CD14-positive monocyte (primary cell): ENCODE measurements at regions not wholly inside any gene's neighbourhood (a gene's known extent, or its start where the extent isn't known, plus 50 kb on each side); places are given as distances from the start of the nearest gene placed in this dataset.

Experiments
- DNase-seq, 3 donors: peaks; one replicate each; pipeline ENCODE4 v3.0.0-alpha.2; 2011 to 2022
- H2AFZ ChIP-seq: 2 replicates; pipeline ENCODE4 v1.6.0; 2012; ENCODE audit warnings: mild to moderate bottlenecking, low read depth, low read length, inconsistent platforms; ENCODE audit not compliant: insufficient read depth, poor library complexity, severe bottlenecking
- H3K27ac ChIP-seq, 2 donors: 1 replicate in 1 of 2; 2 replicates in 1 of 2; pipeline ENCODE4 v1.5.1; 2012 to 2013; ENCODE audit warnings: low read length in 2 of 2, control low read depth in 1 of 2, inconsistent platforms in 1 of 2, low read depth in 1 of 2, mild to moderate bottlenecking in 1 of 2
- H3K27me3 ChIP-seq, 2 donors: one replicate each; pipeline versions ENCODE4 v1.6.0 to v1.6.1; 2011 to 2013; ENCODE audit warnings: low read length in 2 of 2; ENCODE audit not compliant: control insufficient read depth in 2 of 2, insufficient read depth in 2 of 2
- H3K36me3 ChIP-seq, 2 donors: replicated peaks in 1 of 2; 1 replicate in 1 of 2; 2 replicates in 1 of 2; pipeline versions ENCODE4 v1.5.1 to v1.6.1; 2012 to 2013; ENCODE audit warnings: low read length in 2 of 2, control low read depth in 1 of 2, inconsistent platforms in 1 of 2, mild to moderate bottlenecking in 1 of 2; ENCODE audit not compliant: insufficient read depth in 2 of 2, control insufficient read depth in 1 of 2
- H3K4me1 ChIP-seq, 2 donors: 1 replicate in 1 of 2; 2 replicates in 1 of 2; pipeline versions ENCODE4 v1.5.1 to v1.6.1; 2012 to 2013; ENCODE audit warnings: low read length in 2 of 2, control low read depth in 1 of 2, inconsistent platforms in 1 of 2, mild to moderate bottlenecking in 1 of 2, moderate library complexity in 1 of 2; ENCODE audit not compliant: insufficient read depth in 2 of 2, control insufficient read depth in 1 of 2
- H3K4me2 ChIP-seq: replicated peaks from 2 replicates; pipeline ENCODE3; 2012; ENCODE audit warnings: low read length, moderate library complexity, mild to moderate bottlenecking; ENCODE audit not compliant: poor library complexity, severe bottlenecking; ENCODE audit errors: extremely low read depth
- H3K4me3 ChIP-seq, 3 experiments: fragments of 200-600 bp in 1 of 3; sonication (generic) in 1 of 3; replicated peaks in 1 of 3; 1 replicate in 2 of 3; 2 replicates in 1 of 3; pipeline ENCODE4 v1.5.1; 2011 to 2013; ENCODE audit warnings: low read length in 3 of 3, mild to moderate bottlenecking in 3 of 3, control low read depth in 2 of 3, low read depth in 2 of 3, inconsistent platforms in 1 of 3, moderate library complexity in 1 of 3
- H3K79me2 ChIP-seq: 2 replicates; pipeline ENCODE4 v1.6.0; 2012; ENCODE audit warnings: mild to moderate bottlenecking, control low read depth, inconsistent platforms, low read length, moderate library complexity; ENCODE audit not compliant: insufficient read depth
- H3K9ac ChIP-seq: 2 replicates; pipeline ENCODE4 v1.6.0; 2017; ENCODE audit warnings: low read length, mild to moderate bottlenecking; ENCODE audit not compliant: insufficient read depth, poor library complexity, severe bottlenecking
- H3K9me3 ChIP-seq, 2 donors: replicated peaks in 1 of 2; 1 replicate in 1 of 2; 2 replicates in 1 of 2; pipeline versions ENCODE4 v1.5.1 to v1.6.1; 2012 to 2013; ENCODE audit warnings: low read length in 2 of 2, control low read depth in 1 of 2; ENCODE audit not compliant: control insufficient read depth in 1 of 2, insufficient read depth in 1 of 2
- H4K20me1 ChIP-seq: 2 replicates; pipeline ENCODE4 v1.6.0; 2012; ENCODE audit warnings: mild to moderate bottlenecking, low read length, control low read depth, moderate library complexity; ENCODE audit not compliant: insufficient read depth
- H3K27ac Mint-ChIP-seq, 7 donors: one replicate each; pipeline ENCODE4 v1.8.0; 2020; ENCODE audit warnings: mild to moderate bottlenecking in 7 of 7, mixed read lengths in 7 of 7, moderate library complexity in 6 of 7, inconsistent platforms in 2 of 7
- H3K27me3 Mint-ChIP-seq, 3 donors: one replicate each; pipeline ENCODE4 v1.8.0; 2021 to 2022; ENCODE audit warnings: low read depth in 3 of 3, mild to moderate bottlenecking in 3 of 3, mixed read lengths in 3 of 3, moderate library complexity in 3 of 3, inconsistent platforms in 1 of 3
- H3K36me3 Mint-ChIP-seq, 2 donors: one replicate each; pipeline ENCODE4 v1.8.0; 2020; ENCODE audit warnings: mixed read lengths in 2 of 2, inconsistent platforms in 1 of 2, mild to moderate bottlenecking in 1 of 2
- H3K4me1 Mint-ChIP-seq: one replicate; pipeline ENCODE4 v1.8.0; 2020; ENCODE audit warnings: mild to moderate bottlenecking, mixed read lengths
- H3K4me3 Mint-ChIP-seq, 2 donors: one replicate each; pipeline ENCODE4 v1.8.0; 2020; ENCODE audit warnings: mild to moderate bottlenecking in 2 of 2, mixed read lengths in 2 of 2, moderate library complexity in 1 of 2
- H3K9me3 Mint-ChIP-seq, 7 donors: one replicate each; pipeline ENCODE4 v1.8.0; 2020 to 2022; ENCODE audit warnings: mixed read lengths in 7 of 7, mild to moderate bottlenecking in 6 of 7, moderate library complexity in 6 of 7, inconsistent platforms in 2 of 7
- CTCF ChIP-seq: fragments of 200-600 bp; IDR thresholded peaks from one replicate; pipeline ENCODE4 v1.8.0; 2022; ENCODE audit warnings: antibody characterized with exemption, mild to moderate bottlenecking
- whole genome bisulfite sequencing: methylation state at CpG from one replicate; pipeline ENCODE4 v1.1.5; 2013; ENCODE audit warnings: missing lambda C conversion rate; ENCODE audit not compliant: insufficient coverage; 5-methylcytosine and 5-hydroxymethylcytosine counted together
- intact Hi-C, 2 donors: fragments of 100-400 bp; cut with micrococcal nuclease; formaldehyde crosslinking; loops; one replicate each; pipeline versions ENCODE4 v1.15.0 to v1.15.1; 2023

- H3K36me3 ChIP-seq, result no peaks in the 10 kb centered on the region
- H3K4me3 Mint-ChIP-seq, result peak overlapping the region in 1 of 2 donors; percentile 24
- peaks cover 51% of the 10 kb centered on the region for H3K4me1 Mint-ChIP-seq
- no peaks in the 10 kb centered on the region for H3K9me3 ChIP-seq
- DNase-seq, result peak; percentile 38 to 66 (median 51)
- H2AFZ ChIP-seq, result no peak overlapping the region
- peaks cover 7 to 19% (median 16%) of the 10 kb centered on the region in 3 donors for H3K27me3 Mint-ChIP-seq
- intact Hi-C loops, result loop anchor here in 1 of 2 donors (10.0 kb wide), 1 partner anchor 1272 kb away; the partner anchor contains the start of gene CHD2
- H3K27me3 ChIP-seq, result peaks cover 0 to 4% of the 10 kb centered on the region in 2 donors
- no CpG with 5 or more reads among the region's 4 CpGs for WGBS
- peaks cover 2 to 12% (median 5%) of the 10 kb centered on the region in 7 donors for H3K9me3 Mint-ChIP-seq
- no peaks in the 10 kb centered on the region for H4K20me1 ChIP-seq
- H3K27ac Mint-ChIP-seq, result peak overlapping the region in 4 of 7 donors; percentile 25 to 70 (median 58)
- H3K27ac ChIP-seq, result no peak overlapping the region
- no peak overlapping the region for H3K4me3 ChIP-seq
- peaks cover 6 to 21% of the 10 kb centered on the region in 2 donors for H3K36me3 Mint-ChIP-seq
- no peaks in the 10 kb centered on the region for H3K79me2 ChIP-seq
- no peak overlapping the region for H3K9ac ChIP-seq
- peaks cover 32 to 44% of the 10 kb centered on the region in 2 donors for H3K4me1 ChIP-seq
- H3K4me2 ChIP-seq, result no peak overlapping the region
- TF ChIP-seq CTCF, result no peak
Observed at GRCh38 chr15:94177112-94177511, 54.2 kb upstream of the MCTP2 start.

- Mint-ChIP-seq H3K27ac (peak overlapping the region in 6 of 7 donors; percentile 58 to 97 (median 94)), H3K9me3 (peaks cover 3 to 13% (median 8%) of the 10 kb centered on the region in 7 donors), H3K27me3 (peaks cover 7 to 19% (median 15%) of the 10 kb centered on the region in 3 donors), H3K4me3 (peak overlapping the region in 1 of 2 donors; percentile 26), H3K4me1 (peaks cover 57% of the 10 kb centered on the region), H3K36me3 (peaks cover 8 to 24% of the 10 kb centered on the region in 2 donors)
- Histone ChIP-seq H3K27me3 (peaks cover 0 to 2% of the 10 kb centered on the region in 2 donors), H3K36me3 (no peaks in the 10 kb centered on the region), H3K4me1 (peaks cover 32 to 47% of the 10 kb centered on the region in 2 donors), H2AFZ (no peak overlapping the region), H3K9ac (no peak overlapping the region), H3K4me2 (no peak overlapping the region), H3K27ac (no peak overlapping the region), H3K4me3 (no peak overlapping the region), H3K9me3 (no peaks in the 10 kb centered on the region), H4K20me1 (no peaks in the 10 kb centered on the region), H3K79me2 (no peaks in the 10 kb centered on the region)
- no peak for DNase-seq
- WGBS, result 80% methylated on average over 1 of the region's 1 CpG
- intact Hi-C loops, result loop anchor here (2.0 to 10.0 kb wide), 2 partner anchors 55 to 1271 kb away; partner anchors contain the start of genes MCTP2 (in 2 of the 2) and CHD2 (in 1 of the 2)
- TF ChIP-seq CTCF, result no peak
Observed at GRCh38 chr15:94175420-94175819, 55.9 kb upstream of the MCTP2 start.
